DND-41 (cell line): ENCODE measurements at regions not wholly inside any gene's neighbourhood (a gene's known extent, or its start where the extent isn't known, plus 50 kb on each side); places are given as distances from the start of the nearest gene placed in this dataset.

Source experiments
- ATAC-seq: fragments of 200-7000 bp; cut with Tn5 transposase; 3 replicates; pipeline ENCODE4 v1.9.1; 2021; ENCODE audit warnings: low read depth; ENCODE audit not compliant: insufficient read depth
- DNase-seq: peaks from one replicate; pipeline ENCODE4 v3.0.0-alpha.2; 2020
- H2AFZ ChIP-seq: 2 replicates; pipeline ENCODE4 v1.6.0; 2012; ENCODE audit warnings: low read depth, low read length
- H3K27ac ChIP-seq: 2 replicates; pipeline ENCODE4 v1.5.1; 2012; ENCODE audit warnings: low read length, inconsistent platforms
- H3K27me3 ChIP-seq: fragments of 200-600 bp; sonication (generic); 2 replicates; pipeline ENCODE4 v1.6.0; 2012; ENCODE audit warnings: low read length, mild to moderate bottlenecking, inconsistent platforms; ENCODE audit not compliant: insufficient read depth, poor library complexity
- H3K36me3 ChIP-seq: 2 replicates; pipeline ENCODE4 v1.5.1; 2012; ENCODE audit warnings: low read length, inconsistent platforms; ENCODE audit not compliant: insufficient read depth
- H3K4me1 ChIP-seq: 2 replicates; pipeline ENCODE4 v1.5.1; 2012; ENCODE audit warnings: mild to moderate bottlenecking, low read length; ENCODE audit not compliant: insufficient read depth
- H3K4me2 ChIP-seq: 2 replicates; pipeline ENCODE4 v1.6.0; 2012; ENCODE audit warnings: mild to moderate bottlenecking, moderate library complexity, low read length, inconsistent platforms; ENCODE audit not compliant: insufficient read depth
- H3K4me3 ChIP-seq, 2 experiments: fragments of 200-600 bp in 1 of 2; shearing (Covaris generic) in 1 of 2; 2 replicates each; pipeline ENCODE4 v1.5.1; 2012 to 2016; ENCODE audit warnings: inconsistent platforms in 2 of 2, low read length in 2 of 2, mild to moderate bottlenecking in 2 of 2, low read depth in 1 of 2, moderate library complexity in 1 of 2
- H3K79me2 ChIP-seq: 2 replicates; pipeline ENCODE4 v1.6.0; 2012; ENCODE audit warnings: low read length, inconsistent platforms; ENCODE audit not compliant: insufficient read depth
- H3K9ac ChIP-seq: 2 replicates; pipeline ENCODE4 v1.6.0; 2012; ENCODE audit warnings: low read depth, mild to moderate bottlenecking, inconsistent platforms, low read length, moderate library complexity
- H3K9me3 ChIP-seq: 2 replicates; pipeline ENCODE4 v1.5.1; 2012; ENCODE audit warnings: low read length, moderate library complexity, mild to moderate bottlenecking, inconsistent platforms; ENCODE audit not compliant: insufficient read depth, severe bottlenecking
- H4K20me1 ChIP-seq: 2 replicates; pipeline ENCODE4 v1.6.0; 2012; ENCODE audit warnings: low read length; ENCODE audit not compliant: insufficient read depth
- CTCF ChIP-seq: IDR thresholded peaks from 2 replicates; pipeline ENCODE4 v1.5.1; 2012; ENCODE audit warnings: borderline replicate concordance, low read length, moderate library complexity, mild to moderate bottlenecking; ENCODE audit not compliant: poor library complexity, severe bottlenecking; ENCODE audit errors: extremely low read depth
- EZH2 ChIP-seq: IDR thresholded peaks from 3 replicates; pipeline ENCODE4 v1.6.1; 2012; ENCODE audit warnings: borderline replicate concordance, low read depth, mild to moderate bottlenecking, moderate library complexity, low read length, inconsistent platforms; ENCODE audit not compliant: severe bottlenecking

GRCh38 chr9:135216236-135216635, 128.8 kb downstream of the OLFM1 start:
- no peak overlapping the region for H3K4me3 ChIP-seq
- H3K4me1 ChIP-seq, result no peaks in the 10 kb centered on the region
- no peaks in the 10 kb centered on the region for H3K27me3 ChIP-seq
- no peak overlapping the region for H3K27ac ChIP-seq
- H2AFZ ChIP-seq, result no peak overlapping the region
- TF ChIP-seq CTCF (no peak), EZH2 (no peak)
- H3K36me3 ChIP-seq, result no peaks in the 10 kb centered on the region
- DNase-seq (no peak), ATAC-seq (no peak)
- no peaks in the 10 kb centered on the region for H3K79me2 ChIP-seq
- no peak overlapping the region for H3K9ac ChIP-seq
- no peak overlapping the region for H3K4me2 ChIP-seq
- H4K20me1 ChIP-seq, result no peaks in the 10 kb centered on the region
- H3K9me3 ChIP-seq, result peaks cover 11% of the 10 kb centered on the region

- TF ChIP-seq EZH2 (no peak), CTCF (no peak)
- Histone ChIP-seq H4K20me1 (no peaks in the 10 kb centered on the region), H2AFZ (no peak overlapping the region), H3K79me2 (no peaks in the 10 kb centered on the region), H3K4me1 (no peaks in the 10 kb centered on the region), H3K9ac (no peak overlapping the region), H3K27ac (no peak overlapping the region), H3K36me3 (no peaks in the 10 kb centered on the region), H3K27me3 (no peaks in the 10 kb centered on the region), H3K4me2 (no peak overlapping the region), H3K4me3 (no peak overlapping the region), H3K9me3 (peaks cover 4% of the 10 kb centered on the region)
- no peak for ATAC-seq
- no peak for DNase-seq
Observed at GRCh38 chr9:135216791-135217441, 129.4 kb downstream of the OLFM1 start.

GRCh38 chr9:135217836-135218235, 130.4 kb downstream of the OLFM1 start:
- no peak overlapping the region for H3K27ac ChIP-seq
- H4K20me1 ChIP-seq, result no peaks in the 10 kb centered on the region
- no peak for DNase-seq
- H3K27me3 ChIP-seq, result no peaks in the 10 kb centered on the region
- H3K4me2 ChIP-seq, result no peak overlapping the region
- ATAC-seq, result no peak
- TF ChIP-seq EZH2 (no peak), CTCF (no peak)
- no peaks in the 10 kb centered on the region for H3K36me3 ChIP-seq
- no peaks in the 10 kb centered on the region for H3K79me2 ChIP-seq
- H3K9ac ChIP-seq, result no peak overlapping the region
- no peak overlapping the region for H2AFZ ChIP-seq
- no peak overlapping the region for H3K4me3 ChIP-seq
- H3K4me1 ChIP-seq, result no peaks in the 10 kb centered on the region
- no peaks in the 10 kb centered on the region for H3K9me3 ChIP-seq
